Ovary (tissue), 3 donors: ENCODE measurements at regions not wholly inside any gene's neighbourhood (a gene's known extent, or its start where the extent isn't known, plus 50 kb on each side); places are given as distances from the start of the nearest gene placed in this dataset.

Source experiments
- EP300 ChIP-seq: sonication (generic); formaldehyde crosslinking; IDR thresholded peaks from one replicate; pipeline ENCODE4 v1.6.1; 2017; ENCODE audit warnings: antibody characterized with exemption
- TF ChIP-seq, protein P1 (sequence below), 3 donors: fragments of 450-650 bp in 2 of 3; fragments of 200-600 bp in 1 of 3; IDR thresholded peaks; one replicate each; pipeline versions ENCODE4 v1.5.1 to v1.8.0; 2016 to 2022; ENCODE audit warnings: antibody characterized with exemption in 3 of 3, mild to moderate bottlenecking in 1 of 3
- donor health status: DM: no; HTN: no; CAD: no.

DNA sequence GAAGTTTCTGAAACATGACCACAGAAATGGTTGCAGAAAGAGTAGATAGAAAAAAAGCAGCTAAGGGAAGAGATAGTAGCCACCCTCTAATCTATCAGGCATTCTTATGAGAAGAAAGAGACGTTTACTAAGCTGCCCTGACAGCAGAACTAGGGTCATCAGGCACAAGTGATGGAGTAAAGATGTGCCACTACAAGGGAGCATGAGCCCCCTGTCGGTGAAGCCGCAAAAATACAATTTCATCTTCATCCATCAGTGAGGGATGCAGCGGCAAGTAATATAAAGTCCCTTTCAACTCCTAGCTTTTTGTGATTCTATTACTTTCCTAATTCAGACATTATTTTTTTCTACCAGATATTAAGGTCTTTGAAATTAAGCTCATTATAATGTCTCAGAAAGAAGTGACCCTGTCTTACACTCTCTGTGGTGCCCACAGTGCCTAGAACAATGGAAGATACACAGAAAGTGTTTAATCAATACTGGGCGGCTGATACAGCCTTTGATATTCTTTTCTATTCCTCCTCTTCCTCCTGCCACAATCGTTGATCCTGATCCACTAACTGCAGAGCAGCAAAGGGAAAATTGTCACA is 651.6 kb downstream of the NTRK3 start:
- TF ChIP-seq, protein P1, sequence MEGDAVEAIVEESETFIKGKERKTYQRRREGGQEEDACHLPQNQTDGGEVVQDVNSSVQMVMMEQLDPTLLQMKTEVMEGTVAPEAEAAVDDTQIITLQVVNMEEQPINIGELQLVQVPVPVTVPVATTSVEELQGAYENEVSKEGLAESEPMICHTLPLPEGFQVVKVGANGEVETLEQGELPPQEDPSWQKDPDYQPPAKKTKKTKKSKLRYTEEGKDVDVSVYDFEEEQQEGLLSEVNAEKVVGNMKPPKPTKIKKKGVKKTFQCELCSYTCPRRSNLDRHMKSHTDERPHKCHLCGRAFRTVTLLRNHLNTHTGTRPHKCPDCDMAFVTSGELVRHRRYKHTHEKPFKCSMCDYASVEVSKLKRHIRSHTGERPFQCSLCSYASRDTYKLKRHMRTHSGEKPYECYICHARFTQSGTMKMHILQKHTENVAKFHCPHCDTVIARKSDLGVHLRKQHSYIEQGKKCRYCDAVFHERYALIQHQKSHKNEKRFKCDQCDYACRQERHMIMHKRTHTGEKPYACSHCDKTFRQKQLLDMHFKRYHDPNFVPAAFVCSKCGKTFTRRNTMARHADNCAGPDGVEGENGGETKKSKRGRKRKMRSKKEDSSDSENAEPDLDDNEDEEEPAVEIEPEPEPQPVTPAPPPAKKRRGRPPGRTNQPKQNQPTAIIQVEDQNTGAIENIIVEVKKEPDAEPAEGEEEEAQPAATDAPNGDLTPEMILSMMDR (IDR thresholded peaks at IDR 0.05), result no peak
- no peak for TF ChIP-seq EP300
